ENCODE measurements at regions not wholly inside any gene's neighbourhood (a gene's known extent, or its start where the extent isn't known, plus 50 kb on each side); places are given as distances from the start of the nearest gene placed in this dataset.

GRCh38 chr20:43345676-43346075 lies 112.0 kb upstream of the SRSF6 start:
- no peak for TF ChIP-seq CTCF (IDR thresholded peaks at IDR 0.05)
- Mint-ChIP-seq H3K36me3 (ENCODE audit: unreplicated experiment) (no peaks in the 10 kb centered on the region), H3K27me3 (ENCODE audit: unreplicated experiment) (no peaks in the 10 kb centered on the region), H3K4me1 (ENCODE audit: unreplicated experiment) (no peaks in the 10 kb centered on the region), H3K27ac (ENCODE audit: unreplicated experiment) (no peak overlapping the region), H3K9me3 (ENCODE audit: unreplicated experiment) (peaks cover 40% of the 10 kb centered on the region), H3K4me3 (ENCODE audit: unreplicated experiment) (no peak overlapping the region)
- DNase-seq (ENCODE audit: extremely low spot score, unreplicated experiment) = no peak

- Mint-ChIP-seq H3K9me3 (ENCODE audit: unreplicated experiment) (peaks cover 34% of the 10 kb centered on the region), H3K36me3 (ENCODE audit: unreplicated experiment) (no peaks in the 10 kb centered on the region), H3K4me1 (ENCODE audit: unreplicated experiment) (no peaks in the 10 kb centered on the region), H3K27me3 (ENCODE audit: unreplicated experiment) (no peaks in the 10 kb centered on the region), H3K4me3 (ENCODE audit: unreplicated experiment) (no peak overlapping the region), H3K27ac (ENCODE audit: unreplicated experiment) (no peak overlapping the region)
- no peak for DNase-seq (ENCODE audit: extremely low spot score, unreplicated experiment)
- no peak for TF ChIP-seq CTCF (IDR thresholded peaks at IDR 0.05)
Observed at GRCh38 chr20:43341511-43341910, 116.2 kb upstream of the SRSF6 start.

GRCh38 chr20:43337036-43337435 lies 120.7 kb upstream of the SRSF6 start:
- Mint-ChIP-seq H3K4me1 (ENCODE audit: unreplicated experiment) (no peaks in the 10 kb centered on the region), H3K36me3 (ENCODE audit: unreplicated experiment) (no peaks in the 10 kb centered on the region)

GRCh38 chr20:43334080-43334479 lies 123.6 kb upstream of the SRSF6 start:
- Mint-ChIP-seq H3K27me3 (ENCODE audit: unreplicated experiment) (no peaks in the 10 kb centered on the region), H3K27ac (ENCODE audit: unreplicated experiment) (no peak overlapping the region), H3K36me3 (ENCODE audit: unreplicated experiment) (no peaks in the 10 kb centered on the region), H3K9me3 (ENCODE audit: unreplicated experiment) (peaks cover 26% of the 10 kb centered on the region), H3K4me1 (ENCODE audit: unreplicated experiment) (no peaks in the 10 kb centered on the region), H3K4me3 (ENCODE audit: unreplicated experiment) (no peak overlapping the region)
- TF ChIP-seq CTCF (IDR thresholded peaks at IDR 0.05) = no peak
- DNase-seq (ENCODE audit: extremely low spot score, unreplicated experiment) = no peak

More at GRCh38 chr20:43337036-43337435, 120.7 kb upstream of the SRSF6 start:
- no peak for TF ChIP-seq CTCF (IDR thresholded peaks at IDR 0.05)
- peaks cover 29% of the 10 kb centered on the region for H3K9me3 Mint-ChIP-seq (ENCODE audit: unreplicated experiment)
- DNase-seq (ENCODE audit: extremely low spot score, unreplicated experiment) = no peak
- no peak overlapping the region for H3K4me3 Mint-ChIP-seq (ENCODE audit: unreplicated experiment)
- H3K27ac Mint-ChIP-seq (ENCODE audit: unreplicated experiment) = no peak overlapping the region
- no peaks in the 10 kb centered on the region for H3K27me3 Mint-ChIP-seq (ENCODE audit: unreplicated experiment)

- Mint-ChIP-seq H3K36me3 (ENCODE audit: unreplicated experiment) (no peaks in the 10 kb centered on the region), H3K9me3 (ENCODE audit: unreplicated experiment) (peaks cover 26% of the 10 kb centered on the region), H3K27me3 (ENCODE audit: unreplicated experiment) (no peaks in the 10 kb centered on the region), H3K4me3 (ENCODE audit: unreplicated experiment) (no peak overlapping the region), H3K27ac (ENCODE audit: unreplicated experiment) (no peak overlapping the region), H3K4me1 (ENCODE audit: unreplicated experiment) (no peaks in the 10 kb centered on the region)
- no peak for DNase-seq (ENCODE audit: extremely low spot score, unreplicated experiment)
- no peak for TF ChIP-seq CTCF (IDR thresholded peaks at IDR 0.05)
Observed at GRCh38 chr20:43331906-43332305, 125.8 kb upstream of the SRSF6 start.

Measured in osteocyte (in vitro differentiated cells).